ENCODE measurements at regions not wholly inside any gene's neighbourhood (a gene's known extent, or its start where the extent isn't known, plus 50 kb on each side); places are given as distances from the start of the nearest gene placed in this dataset.

DNA sequence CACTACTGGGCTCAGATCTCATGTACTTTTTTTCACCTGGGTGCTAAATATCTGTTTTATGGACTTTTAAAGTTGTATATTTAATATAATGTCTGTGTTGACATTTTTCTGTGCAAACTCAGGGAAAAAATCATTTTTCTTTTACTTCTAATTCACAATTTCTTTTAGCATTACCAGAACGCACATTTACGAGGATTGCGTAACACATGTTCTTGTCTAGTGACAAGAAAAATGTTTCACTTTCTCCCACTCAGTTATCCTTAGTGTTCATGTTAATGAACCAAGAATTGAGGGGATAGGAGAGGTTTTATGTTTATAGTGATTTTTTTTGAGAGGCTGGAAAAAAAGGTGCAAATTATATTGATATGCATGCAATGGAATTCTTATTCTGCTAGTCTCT lies 86.3 kb upstream of the PJA2 start:
- Mint-ChIP-seq H3K27ac (no peak overlapping the region), H3K27me3 (ENCODE audit: low read depth in 3 of 3) (peaks cover 2 to 5% (median 2%) of the 10 kb centered on the region in 3 donors), H3K36me3 (no peaks in the 10 kb centered on the region), H3K4me1 (no peaks in the 10 kb centered on the region), H3K9me3 (no peaks in the 10 kb centered on the region), H3K4me3 (no peak overlapping the region)
- DNase-seq, result no peak

- H3K36me3 Mint-ChIP-seq, result no peaks in the 10 kb centered on the region
Measured at GRCh38 chr5:109487753-109488420, 78.1 kb upstream of the PJA2 start.

DNA sequence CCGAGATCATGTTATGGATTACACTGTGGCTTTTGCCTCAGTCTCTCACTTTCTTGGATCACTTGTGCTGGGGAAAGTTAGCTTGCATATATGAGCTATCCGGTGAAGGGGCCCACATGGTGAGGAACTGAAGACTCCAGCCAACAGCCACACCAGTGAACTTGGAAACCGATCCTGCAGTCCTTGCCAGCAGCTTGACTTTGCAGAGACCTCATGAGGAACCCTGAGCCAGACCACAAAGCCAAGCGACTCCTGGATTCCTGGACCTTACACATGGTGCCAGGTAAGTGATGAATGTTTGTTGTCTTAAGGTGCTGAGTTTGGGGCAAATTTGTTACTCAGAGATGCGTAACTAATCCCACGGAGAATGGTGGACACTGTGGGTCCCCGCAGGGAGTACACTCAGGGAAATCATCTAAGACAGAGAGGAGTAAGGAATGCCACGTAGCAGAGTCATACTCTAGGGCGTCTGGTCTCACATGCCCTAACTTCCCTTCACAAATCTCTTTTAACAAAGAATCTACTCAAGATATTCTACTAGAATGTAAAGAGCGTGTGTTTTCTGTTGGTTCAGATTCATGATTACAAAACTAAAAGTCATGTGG lies 76.5 kb upstream of the PJA2 start:
- H3K4me3 Mint-ChIP-seq, result no peak overlapping the region
- no peaks in the 10 kb centered on the region for H3K36me3 Mint-ChIP-seq
- H3K4me1 Mint-ChIP-seq, result no peaks in the 10 kb centered on the region
- no peaks in the 10 kb centered on the region for H3K9me3 Mint-ChIP-seq
- H3K27me3 Mint-ChIP-seq (ENCODE audit: low read depth in 3 of 3), result peaks cover 0 to 8% (median 0%) of the 10 kb centered on the region in 3 donors
- DNase-seq, result no peak
- H3K27ac Mint-ChIP-seq, result no peak overlapping the region

More at GRCh38 chr5:109487753-109488420, 78.1 kb upstream of the PJA2 start:
- Mint-ChIP-seq H3K9me3 (no peaks in the 10 kb centered on the region), H3K4me1 (no peaks in the 10 kb centered on the region), H3K27ac (no peak overlapping the region), H3K27me3 (ENCODE audit: low read depth in 3 of 3) (peaks cover 0 to 8% (median 0%) of the 10 kb centered on the region in 3 donors), H3K4me3 (no peak overlapping the region)
- DNase-seq, result no peak

DNA sequence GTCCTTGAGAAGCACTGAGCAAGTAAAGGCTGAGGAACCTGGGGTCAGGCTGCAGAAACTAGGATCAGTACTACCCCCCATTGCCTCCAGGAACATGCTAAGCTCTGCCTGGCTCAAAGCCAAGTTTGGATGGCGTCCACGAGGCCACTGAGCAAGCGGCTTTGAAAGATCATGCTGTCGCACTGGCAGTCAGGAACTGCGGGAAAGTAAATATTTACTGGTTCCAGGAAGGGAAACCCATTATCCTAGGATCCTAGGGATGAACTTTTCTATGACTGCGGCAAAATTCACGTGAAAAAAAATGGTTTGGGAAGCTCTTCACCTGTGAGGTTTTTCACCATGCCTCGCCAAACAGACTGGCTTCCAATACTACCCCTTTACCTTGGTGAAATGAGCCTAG lies 75.3 kb upstream of the PJA2 start:
- no peaks in the 10 kb centered on the region for H3K36me3 Mint-ChIP-seq
- no peak overlapping the region for H3K4me3 Mint-ChIP-seq
- no peak overlapping the region for H3K27ac Mint-ChIP-seq
- DNase-seq, result no peak
- no peaks in the 10 kb centered on the region for H3K4me1 Mint-ChIP-seq
- H3K27me3 Mint-ChIP-seq (ENCODE audit: low read depth in 3 of 3), result peaks cover 0 to 5% (median 0%) of the 10 kb centered on the region in 3 donors
- H3K9me3 Mint-ChIP-seq, result no peaks in the 10 kb centered on the region

DNA sequence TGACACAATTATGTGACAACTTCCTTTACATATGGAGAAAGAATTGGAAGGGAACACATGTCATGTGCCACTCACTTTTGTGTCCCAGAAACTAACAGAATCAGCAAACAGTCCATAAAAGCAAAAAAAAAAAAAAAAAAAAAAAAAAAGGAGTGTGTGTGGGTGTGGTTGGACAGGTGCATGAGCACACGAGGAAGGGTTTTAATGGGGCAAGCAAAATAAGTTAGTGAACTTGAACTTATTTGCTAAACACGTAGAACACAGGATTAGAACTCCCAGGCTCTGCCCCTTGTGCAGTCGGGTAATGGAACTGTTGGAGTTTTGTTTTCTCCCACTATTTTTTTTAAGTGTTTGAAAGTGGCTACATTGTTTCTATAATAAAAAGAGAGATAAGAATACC lies 74.8 kb upstream of the PJA2 start:
- peaks cover 0 to 5% (median 0%) of the 10 kb centered on the region in 3 donors for H3K27me3 Mint-ChIP-seq (ENCODE audit: low read depth in 3 of 3)
- no peaks in the 10 kb centered on the region for H3K4me1 Mint-ChIP-seq
- DNase-seq, result no peak
- H3K36me3 Mint-ChIP-seq, result no peaks in the 10 kb centered on the region
- H3K27ac Mint-ChIP-seq, result no peak overlapping the region
- H3K4me3 Mint-ChIP-seq, result no peak overlapping the region
- no peaks in the 10 kb centered on the region for H3K9me3 Mint-ChIP-seq

DNA sequence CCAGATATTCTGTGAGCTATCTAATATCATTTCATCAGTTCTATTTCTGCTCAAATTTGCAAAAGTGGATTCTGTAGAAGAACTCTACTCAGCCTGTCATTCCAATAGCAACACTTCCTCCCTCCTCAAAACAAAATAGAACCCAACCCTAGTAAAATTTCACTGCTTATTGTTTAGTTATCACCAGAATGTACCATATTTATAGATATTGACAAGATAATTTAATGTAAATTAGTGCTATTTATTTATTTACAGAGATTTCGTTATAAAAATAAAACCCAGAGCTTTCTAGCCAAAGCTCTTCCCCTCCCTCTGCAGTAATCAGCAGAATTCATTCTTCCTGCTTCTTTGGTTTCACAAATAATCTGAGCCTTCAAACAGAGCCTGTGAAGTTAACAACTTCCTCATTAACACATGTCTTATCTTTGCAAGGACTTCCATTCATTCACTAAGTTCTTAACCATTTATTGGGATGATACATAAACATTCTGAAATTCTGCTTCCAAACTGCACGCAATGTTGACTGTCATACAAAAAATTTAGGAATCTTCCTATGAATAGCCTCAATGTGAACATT lies 73.7 kb upstream of the PJA2 start:
- Mint-ChIP-seq H3K9me3 (no peaks in the 10 kb centered on the region), H3K4me1 (no peaks in the 10 kb centered on the region), H3K36me3 (no peaks in the 10 kb centered on the region), H3K27me3 (ENCODE audit: low read depth in 3 of 3) (peaks cover 0 to 4% (median 0%) of the 10 kb centered on the region in 3 donors), H3K27ac (no peak overlapping the region), H3K4me3 (no peak overlapping the region)
- no peak for DNase-seq

DNA sequence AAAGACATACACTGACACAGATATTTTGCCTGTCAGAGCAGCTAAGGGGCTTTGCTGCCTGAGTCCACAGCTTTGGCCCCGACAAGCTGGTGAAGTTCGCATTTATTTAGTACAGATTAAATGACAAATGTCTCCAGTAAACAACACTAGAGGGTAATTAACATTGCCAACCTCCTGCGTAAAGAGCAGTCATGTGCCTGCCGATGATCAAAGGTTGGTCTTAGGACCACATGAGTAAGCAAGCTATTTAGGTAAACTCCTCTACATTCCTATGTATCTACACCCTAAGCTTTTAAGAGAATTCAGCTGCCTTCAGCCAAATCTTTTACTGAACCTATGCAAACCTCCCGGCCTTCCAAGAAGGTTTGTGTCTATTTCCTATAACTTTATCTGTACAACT lies 73.0 kb upstream of the PJA2 start:
- Mint-ChIP-seq H3K4me3 (no peak overlapping the region), H3K27me3 (ENCODE audit: low read depth in 3 of 3) (peaks cover 0 to 5% (median 0%) of the 10 kb centered on the region in 3 donors), H3K4me1 (no peaks in the 10 kb centered on the region), H3K36me3 (no peaks in the 10 kb centered on the region), H3K27ac (no peak overlapping the region), H3K9me3 (no peaks in the 10 kb centered on the region)
- no peak for DNase-seq

DNA sequence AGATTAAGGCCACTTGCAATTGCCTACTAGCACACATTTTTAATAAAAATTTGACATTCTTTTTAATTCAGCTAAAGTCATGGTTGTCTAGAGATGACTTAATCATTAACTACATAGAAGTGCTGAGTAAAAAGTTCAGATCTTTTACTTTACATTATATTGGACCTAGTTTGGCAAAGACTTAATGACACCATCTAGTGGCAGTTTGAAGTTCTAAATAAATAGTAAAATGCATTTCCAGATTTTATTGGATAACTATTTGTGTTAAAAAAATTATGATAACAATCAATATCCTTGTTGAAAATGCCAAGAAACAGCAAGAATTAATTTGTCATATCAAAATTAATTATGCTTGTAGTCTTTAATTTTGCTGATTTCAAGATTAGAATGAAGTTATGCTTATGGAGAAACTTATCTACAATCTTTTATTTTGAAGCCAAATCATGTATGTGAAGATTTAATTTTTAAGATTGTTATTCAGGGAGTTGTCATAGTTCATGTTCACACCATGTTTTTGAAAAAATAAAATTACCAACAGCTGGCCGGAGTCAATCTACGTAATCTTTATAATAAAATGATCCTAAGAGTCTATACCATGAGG lies 69.6 kb upstream of the PJA2 start:
- DNase-seq, result peak in 1 of 3 donors; percentile 4
- H3K27me3 Mint-ChIP-seq (ENCODE audit: low read depth in 3 of 3), result peaks cover 0 to 2% (median 2%) of the 10 kb centered on the region in 3 donors
- H3K9me3 Mint-ChIP-seq, result no peaks in the 10 kb centered on the region

GRCh38 chr5:109478830-109479229 lies 69.1 kb upstream of the PJA2 start:
- no peaks in the 10 kb centered on the region for H3K36me3 Mint-ChIP-seq
- no peak overlapping the region for H3K4me3 Mint-ChIP-seq
- H3K9me3 Mint-ChIP-seq, result no peaks in the 10 kb centered on the region
- no peak overlapping the region for H3K27ac Mint-ChIP-seq
- no peaks in the 10 kb centered on the region for H3K4me1 Mint-ChIP-seq
- no peak for DNase-seq
- H3K27me3 Mint-ChIP-seq (ENCODE audit: low read depth in 3 of 3), result peaks cover 0 to 2% (median 2%) of the 10 kb centered on the region in 3 donors

More for the DNA sequence above, 69.6 kb upstream of the PJA2 start:
- H3K4me3 Mint-ChIP-seq, result no peak overlapping the region
- no peaks in the 10 kb centered on the region for H3K36me3 Mint-ChIP-seq
- H3K27ac Mint-ChIP-seq, result no peak overlapping the region
- no peaks in the 10 kb centered on the region for H3K4me1 Mint-ChIP-seq

GRCh38 chr5:109476292-109476691 lies 66.5 kb upstream of the PJA2 start:
- no peak overlapping the region for H3K27ac Mint-ChIP-seq
- peaks cover 0 to 5% (median 4%) of the 10 kb centered on the region in 3 donors for H3K27me3 Mint-ChIP-seq (ENCODE audit: low read depth in 3 of 3)
- H3K36me3 Mint-ChIP-seq, result no peaks in the 10 kb centered on the region
- no peak for DNase-seq
- no peaks in the 10 kb centered on the region for H3K4me1 Mint-ChIP-seq
- no peaks in the 10 kb centered on the region for H3K9me3 Mint-ChIP-seq
- H3K4me3 Mint-ChIP-seq, result no peak overlapping the region

DNA sequence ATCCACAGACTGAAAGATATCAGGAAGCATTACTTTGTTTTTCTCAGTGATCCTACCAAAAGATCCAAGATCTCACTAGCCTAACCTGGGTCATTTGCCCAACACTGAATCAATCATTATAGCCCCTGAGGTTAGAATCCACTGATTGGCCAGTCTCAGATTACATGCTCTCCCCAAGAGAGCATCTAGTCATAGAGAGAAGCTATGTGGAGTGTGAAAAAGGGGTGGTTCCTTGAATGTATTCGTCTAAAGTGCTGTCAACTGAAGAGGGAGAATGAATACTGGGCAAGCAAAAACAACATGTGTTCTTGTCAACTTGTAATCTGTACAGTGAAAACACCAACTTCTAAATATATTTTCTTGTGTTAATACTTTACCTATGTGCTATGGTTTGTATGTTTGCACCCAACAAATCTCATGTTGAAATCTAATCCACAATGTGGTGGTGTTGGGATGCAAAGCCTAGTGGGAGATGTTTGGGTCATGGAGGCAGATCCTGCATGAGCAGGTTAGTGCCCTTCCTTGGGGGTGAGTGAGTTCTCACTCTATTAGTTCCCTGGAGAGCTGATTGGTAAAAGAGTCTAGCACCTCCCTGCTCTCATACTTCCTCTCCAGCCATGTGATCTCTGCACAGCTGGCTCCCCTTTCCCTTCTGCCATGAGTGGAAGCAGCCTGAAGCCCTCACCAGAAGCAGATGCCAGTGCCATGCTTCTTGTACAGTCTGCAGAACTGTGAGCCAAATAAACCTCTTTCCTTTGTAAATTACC lies 60.3 kb upstream of the PJA2 start:
- no peak for DNase-seq
- H3K9me3 Mint-ChIP-seq, result peaks cover 0 to 2% (median 0%) of the 10 kb centered on the region in 6 donors
- H3K27me3 Mint-ChIP-seq (ENCODE audit: low read depth in 3 of 3), result peaks cover 4 to 12% (median 6%) of the 10 kb centered on the region in 3 donors
- H3K4me3 Mint-ChIP-seq, result no peak overlapping the region
- no peaks in the 10 kb centered on the region for H3K36me3 Mint-ChIP-seq
- H3K4me1 Mint-ChIP-seq, result peaks cover 5 to 12% of the 10 kb centered on the region in 2 donors
- no peak overlapping the region for H3K27ac Mint-ChIP-seq

GRCh38 chr5:109468737-109469420 lies 59.1 kb upstream of the PJA2 start:
- no peaks in the 10 kb centered on the region for H3K36me3 Mint-ChIP-seq
- H3K4me1 Mint-ChIP-seq, result peaks cover 5 to 12% of the 10 kb centered on the region in 2 donors
- H3K4me3 Mint-ChIP-seq, result no peak overlapping the region
- peak; percentile 82 to 88 (median 87) for DNase-seq
- H3K9me3 Mint-ChIP-seq, result peaks cover 0 to 2% (median 0%) of the 10 kb centered on the region in 6 donors
- H3K27me3 Mint-ChIP-seq (ENCODE audit: low read depth in 3 of 3), result peaks cover 4 to 10% (median 6%) of the 10 kb centered on the region in 3 donors
- H3K27ac Mint-ChIP-seq, result peak overlapping the region in 1 of 6 donors; percentile 32

DNA sequence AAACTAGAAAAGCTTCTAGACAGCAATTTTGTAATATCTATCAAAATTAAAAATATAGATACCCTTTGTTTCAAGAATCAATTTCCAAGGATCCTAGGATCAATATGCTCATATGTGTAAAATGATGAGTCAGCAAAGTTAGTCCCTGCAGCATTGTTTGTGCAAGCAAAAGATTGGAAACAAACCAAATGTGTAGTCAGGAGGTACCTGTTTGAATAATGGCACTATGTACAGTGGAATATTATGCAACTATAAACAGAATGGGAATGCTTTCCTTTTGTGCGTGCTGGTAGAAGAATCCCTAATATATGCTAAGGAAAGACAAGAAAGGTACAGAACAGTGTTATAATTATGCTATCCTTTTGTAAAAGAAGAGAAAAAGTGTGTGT lies 58.5 kb upstream of the PJA2 start:
- Mint-ChIP-seq H3K36me3 (no peaks in the 10 kb centered on the region), H3K4me1 (peaks cover 5 to 12% of the 10 kb centered on the region in 2 donors), H3K27ac (peak overlapping the region in 2 of 6 donors; percentile 3 to 32), H3K27me3 (ENCODE audit: low read depth in 3 of 3) (peaks cover 4 to 8% (median 6%) of the 10 kb centered on the region in 3 donors), H3K4me3 (no peak overlapping the region), H3K9me3 (peaks cover 0 to 2% (median 0%) of the 10 kb centered on the region in 6 donors)
- DNase-seq, result no peak

All from immature natural killer cell (primary cell).